ENCODE measurements at regions not wholly inside any gene's neighbourhood (a gene's known extent, or its start where the extent isn't known, plus 50 kb on each side); places are given as distances from the start of the nearest gene placed in this dataset.

DNA sequence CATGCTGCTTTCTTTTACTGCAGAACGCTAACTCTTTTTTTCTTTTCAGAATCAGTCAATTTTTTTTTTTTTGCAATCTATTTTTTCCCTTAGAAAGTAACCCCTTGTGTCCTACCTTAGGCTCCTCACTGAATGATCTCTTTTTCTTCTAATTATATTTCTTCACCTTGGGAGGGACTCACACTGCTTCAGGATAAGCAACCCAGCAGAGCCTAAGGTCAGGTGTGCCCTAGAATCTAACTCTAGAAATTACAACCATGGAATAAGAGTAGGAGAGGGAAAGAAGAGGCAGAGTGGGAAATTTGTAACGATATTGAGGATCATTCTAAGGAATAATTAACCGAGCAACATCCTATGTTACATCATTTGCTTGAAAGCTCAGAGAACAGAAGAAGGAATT, 564.0 kb upstream of the MEF2C start:
- TF ChIP-seq, protein P1, sequence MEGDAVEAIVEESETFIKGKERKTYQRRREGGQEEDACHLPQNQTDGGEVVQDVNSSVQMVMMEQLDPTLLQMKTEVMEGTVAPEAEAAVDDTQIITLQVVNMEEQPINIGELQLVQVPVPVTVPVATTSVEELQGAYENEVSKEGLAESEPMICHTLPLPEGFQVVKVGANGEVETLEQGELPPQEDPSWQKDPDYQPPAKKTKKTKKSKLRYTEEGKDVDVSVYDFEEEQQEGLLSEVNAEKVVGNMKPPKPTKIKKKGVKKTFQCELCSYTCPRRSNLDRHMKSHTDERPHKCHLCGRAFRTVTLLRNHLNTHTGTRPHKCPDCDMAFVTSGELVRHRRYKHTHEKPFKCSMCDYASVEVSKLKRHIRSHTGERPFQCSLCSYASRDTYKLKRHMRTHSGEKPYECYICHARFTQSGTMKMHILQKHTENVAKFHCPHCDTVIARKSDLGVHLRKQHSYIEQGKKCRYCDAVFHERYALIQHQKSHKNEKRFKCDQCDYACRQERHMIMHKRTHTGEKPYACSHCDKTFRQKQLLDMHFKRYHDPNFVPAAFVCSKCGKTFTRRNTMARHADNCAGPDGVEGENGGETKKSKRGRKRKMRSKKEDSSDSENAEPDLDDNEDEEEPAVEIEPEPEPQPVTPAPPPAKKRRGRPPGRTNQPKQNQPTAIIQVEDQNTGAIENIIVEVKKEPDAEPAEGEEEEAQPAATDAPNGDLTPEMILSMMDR (conservative IDR thresholded peaks at IDR 0.05; ENCODE audit: low read depth, low read length): no peak
- TF ChIP-seq EZH2phosphoT487 (IDR thresholded peaks at IDR 0.05; ENCODE audit: borderline replicate concordance, low read length): no peak

All from PC-3 (cell line).